PC-3 (cell line): ENCODE measurements at regions not wholly inside any gene's neighbourhood (a gene's known extent, or its start where the extent isn't known, plus 50 kb on each side); places are given as distances from the start of the nearest gene placed in this dataset.

ENCODE experiments used
- ATAC-seq: fragments of 200-7000 bp; cut with Tn5 transposase; 2 replicates; pipeline ENCODE4 v1.9.1; 2020; ENCODE audit warnings: mild to moderate bottlenecking, moderate library complexity
- BruUV-seq: library from RNA; stranded (reverse); fragments of 400-500 nt; replicated peaks from 2 replicates; lab custom pipeline; 2021; lab: Mats Ljungman, UMichigan
- CTCF ChIA-PET: fragments of 300-600 bp; sonication (Branson Sonifier 250); formaldehyde crosslinking; loops from one replicate; lab custom pipeline; 2022; ENCODE audit warnings: antibody characterized with exemption; lab: Charles Lee
- POLR2A ChIA-PET: fragments of 300-600 bp; sonication (Branson Sonifier 250); formaldehyde crosslinking; loops from one replicate; lab custom pipeline; 2022; ENCODE audit warnings: antibody characterized with exemption; ENCODE audit not compliant: unreplicated experiment; lab: Charles Lee
- DNase-seq: peaks from one replicate; pipeline ENCODE4 v3.0.0-alpha.2; 2015
- H2AFZ ChIP-seq: fragments of 300-600 bp; sonication (generic); 2 replicates; pipeline ENCODE4 v1.6.0; 2016; ENCODE audit warnings: antibody characterized with exemption, low read length
- H3F3A ChIP-seq: fragments of 300-600 bp; sonication (generic); one replicate; pipeline ENCODE4 v1.6.0; 2017; ENCODE audit warnings: antibody characterized with exemption, low read length, control low read depth, mild to moderate bottlenecking; ENCODE audit not compliant: unreplicated experiment
- H3K27ac ChIP-seq: fragments of 300-600 bp; sonication (generic); 2 replicates; pipeline ENCODE4 v1.5.1; 2016; ENCODE audit warnings: mild to moderate bottlenecking, low read length
- H3K27me3 ChIP-seq: fragments of 300-600 bp; sonication (generic); 2 replicates; pipeline ENCODE4 v1.6.1; 2016; ENCODE audit warnings: low read length, mixed read lengths
- H3K36me3 ChIP-seq: fragments of 300-600 bp; sonication (generic); 2 replicates; pipeline ENCODE4 v1.6.1; 2016; ENCODE audit warnings: low read depth, mixed run types, low read length, mixed read lengths
- H3K4me1 ChIP-seq: fragments of 300-600 bp; sonication (generic); 2 replicates; pipeline ENCODE4 v1.5.1; 2016; ENCODE audit warnings: low read length; ENCODE audit not compliant: insufficient read depth
- H3K4me2 ChIP-seq: fragments of 300-600 bp; sonication (generic); 2 replicates; pipeline ENCODE4 v1.6.0; 2016; ENCODE audit warnings: low read length
- H3K4me3 ChIP-seq: fragments of 300-600 bp; sonication (generic); 2 replicates; pipeline ENCODE4 v1.5.1; 2016; ENCODE audit warnings: mild to moderate bottlenecking, low read length, mixed read lengths
- H3K79me2 ChIP-seq: fragments of 300-600 bp; sonication (generic); 2 replicates; pipeline ENCODE4 v1.6.1; 2017; ENCODE audit warnings: low read length, mixed read lengths
- H3K9ac ChIP-seq: fragments of 300-600 bp; sonication (generic); 2 replicates; pipeline ENCODE4 v1.6.0; 2016; ENCODE audit warnings: mild to moderate bottlenecking, low read length
- H3K9me2 ChIP-seq: fragments of 300-600 bp; sonication (generic); replicated peaks from 2 replicates; pipeline ENCODE4 v1.6.1; 2016; ENCODE audit warnings: mixed run types, low read length, mixed read lengths
- H3K9me3 ChIP-seq: fragments of 300-600 bp; sonication (generic); 2 replicates; pipeline ENCODE4 v1.6.1; 2016; ENCODE audit warnings: low read length, mixed read lengths
- H4K20me1 ChIP-seq: fragments of 300-600 bp; sonication (generic); 2 replicates; pipeline ENCODE4 v1.6.1; 2016; ENCODE audit warnings: low read length, mixed read lengths
- CTCF ChIP-seq: fragments of 300-600 bp; sonication (generic); conservative IDR thresholded peaks from 2 replicates; pipeline ENCODE4 v1.5.1; 2017; ENCODE audit warnings: antibody characterized with exemption, low read depth, mild to moderate bottlenecking, low read length
- EZH2 ChIP-seq: fragments of 300-600 bp; sonication (generic); IDR thresholded peaks from one replicate; pipeline ENCODE4 v1.6.1; 2017; ENCODE audit warnings: antibody characterized with exemption, mild to moderate bottlenecking, low read length; ENCODE audit not compliant: unreplicated experiment
- EZH2phosphoT487 ChIP-seq: fragments of 300-600 bp; sonication (generic); IDR thresholded peaks from 2 replicates; pipeline ENCODE4 v1.6.1; 2018; ENCODE audit warnings: mild to moderate bottlenecking, antibody characterized with exemption, low read length, borderline replicate concordance
- intact Hi-C: fragments of 100-400 bp; cut with micrococcal nuclease; formaldehyde crosslinking; loops from 2 replicates; pipeline ENCODE4 v1.9.0; 2023

GRCh38 chr3:181844211-181844610 lies 132.5 kb downstream of the SOX2 start:
- Histone ChIP-seq H3K27ac (no peak overlapping the region), H3F3A (no peaks in the 10 kb centered on the region), H3K4me2 (no peak overlapping the region), H3K4me1 (peaks cover 17% of the 10 kb centered on the region), H3K9ac (no peak overlapping the region), H3K9me2 (no peaks in the 10 kb centered on the region), H4K20me1 (no peaks in the 10 kb centered on the region), H2AFZ (no peak overlapping the region), H3K4me3 (no peak overlapping the region), H3K36me3 (no peaks in the 10 kb centered on the region), H3K79me2 (no peaks in the 10 kb centered on the region), H3K9me3 (no peaks in the 10 kb centered on the region), H3K27me3 (no peaks in the 10 kb centered on the region)
- DNase-seq (no peak), ATAC-seq (no peak)
- POLR2A ChIA-PET, result no interaction called here
- intact Hi-C loops, result no loop called here
- CTCF ChIA-PET, result no interaction called here
- BruUV-seq, result no TSS peak
- TF ChIP-seq EZH2phosphoT487 (no peak), EZH2 (no peak), CTCF (no peak)

- no peak for TF ChIP-seq CTCF
- TF ChIP-seq EZH2phosphoT487, result no peak
- no peak for TF ChIP-seq EZH2
- peaks cover 32% of the 10 kb centered on the region for H3K4me1 ChIP-seq
- H3K9me3 ChIP-seq, result no peaks in the 10 kb centered on the region
- no TSS peak for BruUV-seq
- ATAC-seq (no peak), DNase-seq (peak; percentile 35)
- no peak overlapping the region for H3K4me2 ChIP-seq
- H3K4me3 ChIP-seq, result no peak overlapping the region
- H4K20me1 ChIP-seq, result no peaks in the 10 kb centered on the region
- H3K27me3 ChIP-seq, result no peaks in the 10 kb centered on the region
- no peak overlapping the region for H3K9ac ChIP-seq
- intact Hi-C loops, result no loop called here
- no peaks in the 10 kb centered on the region for H3K9me2 ChIP-seq
- ChIA-PET POLR2A (no interaction called here), CTCF (no interaction called here)
- no peak overlapping the region for H3K27ac ChIP-seq
- H3K79me2 ChIP-seq, result no peaks in the 10 kb centered on the region
- no peaks in the 10 kb centered on the region for H3K36me3 ChIP-seq
- no peak overlapping the region for H2AFZ ChIP-seq
- no peaks in the 10 kb centered on the region for H3F3A ChIP-seq
Observed at GRCh38 chr3:181847276-181847675, 135.6 kb downstream of the SOX2 start.

- H3K27ac ChIP-seq, result peak overlapping the region; percentile 52
- no peaks in the 10 kb centered on the region for H3K79me2 ChIP-seq
- H3K4me1 ChIP-seq, result peaks cover 32% of the 10 kb centered on the region
- no peak overlapping the region for H3K9ac ChIP-seq
- ATAC-seq (peak; percentile 95), DNase-seq (peak; percentile 79)
- H4K20me1 ChIP-seq, result no peaks in the 10 kb centered on the region
- no peaks in the 10 kb centered on the region for H3F3A ChIP-seq
- H3K27me3 ChIP-seq, result no peaks in the 10 kb centered on the region
- H3K4me2 ChIP-seq, result peak overlapping the region; percentile 58
- no TSS peak for BruUV-seq
- ChIA-PET POLR2A (interaction anchor here (0.5 kb wide), 1 partner anchor 447 kb away, joined by 5 read pairs; no protein-coding TSS in a partner anchor), CTCF (no interaction called here)
- no peak overlapping the region for H2AFZ ChIP-seq
- no peaks in the 10 kb centered on the region for H3K9me2 ChIP-seq
- peak overlapping the region; percentile 25; the same call in 1 of the 2 replicates for H3K4me3 ChIP-seq
- no peak for TF ChIP-seq EZH2phosphoT487
- TF ChIP-seq CTCF, result no peak
- no peak for TF ChIP-seq EZH2
- intact Hi-C loops, result no loop called here
- H3K9me3 ChIP-seq, result no peaks in the 10 kb centered on the region
- no peaks in the 10 kb centered on the region for H3K36me3 ChIP-seq
Observed at GRCh38 chr3:181851063-181851462, 139.3 kb downstream of the SOX2 start.
